Activated T-cell treated with anti-CD3 and anti-CD28 coated beads, Interleukin-2, amount 50 U/mL, for 4 hours (primary cell): ENCODE measurements at regions not wholly inside any gene's neighbourhood (a gene's known extent, or its start where the extent isn't known, plus 50 kb on each side); places are given as distances from the start of the nearest gene placed in this dataset.
"Not testable (repeated sequence)": the region's sequence is repeated elsewhere in the genome, so short reads cannot be mapped to it uniquely, and the experiment has no call there.

ENCODE experiments used
- ATAC-seq, 2 donors: fragments of 200-7000 bp; cut with Tn5 transposase; one replicate each; pipeline ENCODE4 v1.10.0; 2021
- DNase-seq: peaks from one replicate; pipeline ENCODE4 v3.0.0-alpha.2; 2020
- H3K27me3 Mint-ChIP-seq: one replicate; pipeline ENCODE4 v1.8.0; 2021; ENCODE audit warnings: low read depth, mixed read lengths
- H3K36me3 Mint-ChIP-seq: one replicate; pipeline ENCODE4 v1.8.0; 2022; ENCODE audit warnings: mixed read lengths; ENCODE audit not compliant: insufficient read depth
- H3K4me1 Mint-ChIP-seq: one replicate; pipeline ENCODE4 v1.8.0; 2021; ENCODE audit warnings: low read depth, mixed read lengths
- H3K4me3 Mint-ChIP-seq: one replicate; pipeline ENCODE4 v1.8.0; 2021; ENCODE audit warnings: mild to moderate bottlenecking, moderate library complexity, mixed read lengths
- H3K9me3 Mint-ChIP-seq: one replicate; pipeline ENCODE4 v1.8.0; 2021; ENCODE audit warnings: mixed read lengths

DNA sequence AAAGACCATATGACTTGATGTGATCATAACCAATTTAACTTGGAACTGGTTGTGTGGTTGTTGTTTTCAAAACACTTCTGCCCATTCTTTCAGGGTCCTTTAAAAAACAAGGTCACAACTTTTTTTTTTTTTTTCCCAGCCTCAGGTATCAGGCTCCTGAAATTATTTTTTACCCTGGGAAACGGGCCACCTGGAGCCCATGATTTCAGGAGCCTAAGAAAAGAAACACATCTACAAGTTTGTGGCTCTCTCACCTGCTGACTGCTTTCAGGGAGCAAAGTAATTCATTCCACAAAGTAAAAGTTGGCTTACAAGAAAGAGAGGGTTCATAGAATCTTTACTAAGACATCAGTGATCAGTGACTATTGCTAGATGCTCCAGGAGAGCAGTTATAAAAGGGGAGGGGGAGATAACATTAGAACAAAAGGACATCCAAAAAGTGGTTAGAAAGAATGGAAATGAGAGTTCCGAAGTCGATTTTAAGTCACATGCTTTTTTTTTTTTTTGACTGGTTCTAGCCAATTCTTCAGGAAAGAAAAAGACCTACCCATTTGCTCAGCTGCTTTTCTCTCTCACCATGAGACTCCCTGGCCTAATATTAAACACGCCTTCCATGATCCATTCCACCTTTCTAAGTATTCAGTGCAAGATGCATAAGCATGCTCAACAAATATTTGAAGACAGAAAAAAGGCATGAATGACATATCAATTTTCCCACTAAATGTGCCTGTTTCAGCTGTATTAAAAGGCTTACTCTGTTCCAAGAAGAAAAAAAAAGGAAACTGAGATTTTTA lies 267.3 kb downstream of the LRATD1 start:
- Mint-ChIP-seq H3K9me3 (no peaks in the 10 kb centered on the region), H3K4me1 (no peaks in the 10 kb centered on the region), H3K36me3 (no peaks in the 10 kb centered on the region), H3K27me3 (peaks cover 2% of the 10 kb centered on the region), H3K4me3 (no peak overlapping the region)
- ATAC-seq: no peak
- DNase-seq: no peak

DNA sequence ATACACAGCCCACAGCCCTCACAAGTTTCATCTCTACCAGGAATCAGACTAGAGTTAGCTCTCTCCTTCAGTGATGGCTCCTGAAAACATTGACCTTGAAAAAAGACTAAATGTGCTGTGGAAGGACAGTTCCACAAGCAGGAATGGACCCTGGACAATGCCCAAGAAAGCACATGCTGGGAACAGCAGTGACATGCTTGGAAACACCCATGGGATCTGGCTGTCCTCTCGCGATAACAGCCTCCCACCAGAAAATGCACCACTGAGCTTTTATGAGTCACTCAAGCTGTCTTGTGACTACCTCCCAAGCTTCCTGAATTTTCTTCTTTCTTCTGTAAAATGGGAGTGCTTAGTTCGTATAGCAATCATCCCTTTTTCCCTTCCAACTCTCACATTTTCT lies 269.2 kb downstream of the LRATD1 start:
- H3K27me3 Mint-ChIP-seq: peaks cover 2% of the 10 kb centered on the region
- H3K36me3 Mint-ChIP-seq: no peaks in the 10 kb centered on the region
- ATAC-seq: no peak
- no peak for DNase-seq
- H3K9me3 Mint-ChIP-seq: no peaks in the 10 kb centered on the region
- H3K4me1 Mint-ChIP-seq: no peaks in the 10 kb centered on the region
- H3K4me3 Mint-ChIP-seq: no peak overlapping the region

DNA sequence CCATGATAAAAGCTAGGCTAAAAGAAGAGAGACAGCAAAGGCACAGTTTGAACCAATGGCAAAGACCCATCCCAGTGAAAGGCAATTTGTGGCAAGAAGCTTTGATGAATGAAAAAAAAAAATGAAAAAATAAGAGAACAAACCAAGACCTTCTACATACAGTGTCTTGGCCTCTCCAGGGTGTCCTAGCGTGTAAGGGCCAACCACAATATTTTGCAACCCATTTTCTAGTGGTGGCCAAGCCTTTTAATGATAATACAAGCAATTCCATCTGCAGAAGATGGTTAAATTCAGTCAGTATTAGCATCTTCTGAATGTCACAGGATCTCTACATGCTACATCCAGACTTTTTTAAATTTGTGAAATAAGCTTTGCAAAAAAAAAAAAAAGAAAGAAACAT lies 270.4 kb downstream of the LRATD1 start:
- no peak for DNase-seq
- Mint-ChIP-seq H3K4me3 (no peak overlapping the region), H3K9me3 (no peaks in the 10 kb centered on the region), H3K4me1 (no peaks in the 10 kb centered on the region), H3K27me3 (peaks cover 2% of the 10 kb centered on the region), H3K36me3 (no peaks in the 10 kb centered on the region)
- no peak for ATAC-seq

DNA sequence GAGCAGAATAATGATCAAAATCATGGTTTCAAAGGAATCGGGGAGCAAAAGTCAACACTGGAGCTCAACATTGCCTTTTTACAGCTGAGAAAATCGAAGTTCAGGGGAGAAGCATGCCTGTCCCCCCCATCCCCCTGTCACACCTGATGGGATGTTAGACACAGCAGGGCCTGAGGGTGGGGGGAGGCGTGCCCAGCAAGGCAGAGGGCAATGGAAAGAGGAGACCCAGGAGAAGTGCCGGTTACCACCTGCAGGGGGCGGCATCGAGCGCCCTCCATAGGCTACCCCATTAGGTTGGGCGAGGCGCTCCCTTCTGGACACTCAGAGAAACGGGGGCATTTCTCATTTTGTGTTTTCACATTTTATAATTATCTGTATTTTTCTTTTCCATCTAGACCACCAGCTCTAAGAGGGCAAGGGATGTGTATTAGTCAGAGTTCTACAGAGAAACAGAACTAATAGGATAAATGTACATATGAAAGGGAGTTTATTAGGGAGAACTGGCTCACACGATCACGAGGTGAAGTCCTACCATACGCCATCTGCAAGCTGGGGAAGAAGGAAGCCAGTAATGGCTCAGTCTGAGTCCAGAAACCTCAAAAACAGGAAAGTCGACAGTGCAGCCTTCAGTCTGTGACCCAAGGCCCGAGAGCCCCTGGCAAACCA lies 271.3 kb downstream of the LRATD1 start:
- no peaks in the 10 kb centered on the region for H3K9me3 Mint-ChIP-seq
- ATAC-seq (peak; percentile 69 to 73), DNase-seq (peak; percentile 12)
- H3K4me1 Mint-ChIP-seq: no peaks in the 10 kb centered on the region
- H3K27me3 Mint-ChIP-seq: no peaks in the 10 kb centered on the region
- H3K36me3 Mint-ChIP-seq: no peaks in the 10 kb centered on the region
- H3K4me3 Mint-ChIP-seq: no peak overlapping the region

- not testable (repeated sequence) for DNase-seq, H3K4me1 Mint-ChIP-seq, H3K9me3 Mint-ChIP-seq, H3K4me3 Mint-ChIP-seq, H3K27me3 Mint-ChIP-seq, H3K36me3 Mint-ChIP-seq
- peak; percentile 79 to 85 for ATAC-seq
These were observed 271.9 kb downstream of the LRATD1 start for GRCh38 chr2:14904378-14904777.

GRCh38 chr2:14905571-14905970 lies 273.1 kb downstream of the LRATD1 start:
- ATAC-seq (no peak), DNase-seq (no peak)
- Mint-ChIP-seq H3K27me3 (no peaks in the 10 kb centered on the region), H3K36me3 (no peaks in the 10 kb centered on the region), H3K9me3 (no peaks in the 10 kb centered on the region), H3K4me3 (no peak overlapping the region), H3K4me1 (no peaks in the 10 kb centered on the region)

GRCh38 chr2:14907014-14907612 lies 274.6 kb downstream of the LRATD1 start:
- ATAC-seq (no peak), DNase-seq (no peak)
- H3K4me3 Mint-ChIP-seq: no peak overlapping the region
- no peaks in the 10 kb centered on the region for H3K27me3 Mint-ChIP-seq
- H3K4me1 Mint-ChIP-seq: no peaks in the 10 kb centered on the region
- H3K9me3 Mint-ChIP-seq: no peaks in the 10 kb centered on the region
- no peaks in the 10 kb centered on the region for H3K36me3 Mint-ChIP-seq

- Mint-ChIP-seq H3K36me3 (no peaks in the 10 kb centered on the region), H3K4me1 (no peaks in the 10 kb centered on the region), H3K4me3 (no peak overlapping the region), H3K27me3 (no peaks in the 10 kb centered on the region), H3K9me3 (no peaks in the 10 kb centered on the region)
- ATAC-seq (no peak), DNase-seq (no peak)
These were observed 277.3 kb downstream of the LRATD1 start for GRCh38 chr2:14909795-14910194.

- Mint-ChIP-seq H3K4me1 (no peaks in the 10 kb centered on the region), H3K36me3 (no peaks in the 10 kb centered on the region), H3K4me3 (no peak overlapping the region), H3K27me3 (no peaks in the 10 kb centered on the region), H3K9me3 (no peaks in the 10 kb centered on the region)
- no peak for ATAC-seq
- no peak for DNase-seq
These were observed 278.1 kb downstream of the LRATD1 start for GRCh38 chr2:14910654-14911053.

DNA sequence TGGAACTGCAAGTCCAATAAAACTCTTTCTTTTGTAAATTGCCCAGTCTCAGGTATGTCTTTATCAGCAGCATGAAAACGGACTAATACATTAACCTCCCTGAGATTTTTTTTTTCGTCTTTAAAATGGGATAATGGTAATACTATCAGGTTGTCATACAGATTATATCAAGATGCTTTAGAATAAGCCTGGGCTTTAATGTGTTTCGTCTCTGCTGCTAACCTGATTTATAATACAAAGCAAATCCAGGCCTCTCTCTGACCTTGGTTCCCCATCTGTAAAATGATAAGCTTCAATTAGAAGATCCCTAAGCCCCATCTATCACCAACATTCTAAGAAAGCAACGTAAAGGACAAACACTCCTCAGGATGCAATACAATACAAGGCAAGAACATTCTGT lies 283.5 kb downstream of the LRATD1 start:
- no peak overlapping the region for H3K4me3 Mint-ChIP-seq
- H3K27me3 Mint-ChIP-seq: no peaks in the 10 kb centered on the region

GRCh38 chr2:14923820-14924580 lies 291.5 kb downstream of the LRATD1 start:
- no peak overlapping the region for H3K4me3 Mint-ChIP-seq
- H3K9me3 Mint-ChIP-seq: peaks cover 4% of the 10 kb centered on the region
- ATAC-seq (no peak), DNase-seq (no peak)
- no peaks in the 10 kb centered on the region for H3K4me1 Mint-ChIP-seq
- peaks cover 2% of the 10 kb centered on the region for H3K27me3 Mint-ChIP-seq
- no peaks in the 10 kb centered on the region for H3K36me3 Mint-ChIP-seq

More for the DNA sequence above, 283.5 kb downstream of the LRATD1 start:
- no peaks in the 10 kb centered on the region for H3K9me3 Mint-ChIP-seq
- no peaks in the 10 kb centered on the region for H3K36me3 Mint-ChIP-seq
- ATAC-seq (no peak), DNase-seq (no peak)
- no peaks in the 10 kb centered on the region for H3K4me1 Mint-ChIP-seq

DNA sequence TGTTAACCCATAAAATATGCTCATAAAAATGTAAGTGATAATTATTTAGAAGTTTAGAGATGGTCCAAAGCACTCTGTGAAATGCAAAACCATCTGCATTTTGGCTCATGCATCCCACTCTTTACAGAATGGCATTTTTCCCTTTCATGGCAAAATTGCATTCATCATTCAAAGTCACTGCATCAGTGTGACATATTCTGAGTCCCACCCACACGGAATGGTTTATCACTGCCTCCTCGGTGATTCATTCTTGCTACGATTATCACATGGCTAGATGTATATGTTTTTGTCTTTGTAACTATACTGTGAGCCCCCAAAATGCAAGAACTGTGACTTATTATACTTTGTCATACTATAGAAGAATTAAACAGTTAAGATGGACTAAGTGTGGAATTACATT lies 293.0 kb downstream of the LRATD1 start:
- Mint-ChIP-seq H3K4me3 (no peak overlapping the region), H3K4me1 (no peaks in the 10 kb centered on the region), H3K36me3 (no peaks in the 10 kb centered on the region), H3K9me3 (peaks cover 4% of the 10 kb centered on the region), H3K27me3 (peaks cover 2% of the 10 kb centered on the region)
- ATAC-seq (no peak), DNase-seq (no peak)

- DNase-seq (no peak), ATAC-seq (no peak)
- no peak overlapping the region for H3K4me3 Mint-ChIP-seq
- peaks cover under 1% of the 10 kb centered on the region for H3K9me3 Mint-ChIP-seq
- no peaks in the 10 kb centered on the region for H3K4me1 Mint-ChIP-seq
- no peaks in the 10 kb centered on the region for H3K36me3 Mint-ChIP-seq
- peaks cover 2% of the 10 kb centered on the region for H3K27me3 Mint-ChIP-seq
These were observed 294.6 kb downstream of the LRATD1 start for GRCh38 chr2:14927021-14927564.

DNA sequence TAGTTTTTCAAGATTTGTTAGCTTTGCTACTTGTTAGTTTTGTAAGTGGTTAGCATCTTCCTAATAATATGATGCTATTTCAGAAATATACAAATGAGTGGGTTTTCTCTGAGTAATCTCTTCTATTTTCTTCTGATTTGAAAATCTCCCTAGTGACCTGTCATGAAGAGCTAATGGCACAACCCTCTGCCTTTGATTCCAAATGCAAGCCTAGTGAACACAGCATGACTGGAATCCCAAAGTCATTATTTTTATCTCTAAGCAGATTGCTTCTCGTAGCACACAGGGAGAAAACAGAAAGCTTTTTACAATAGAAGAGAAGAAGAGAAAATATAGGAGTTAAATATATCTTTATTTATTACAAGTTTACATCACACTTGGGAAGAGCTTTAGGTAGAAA lies 295.5 kb downstream of the LRATD1 start:
- no peaks in the 10 kb centered on the region for H3K9me3 Mint-ChIP-seq
- H3K4me3 Mint-ChIP-seq: no peak overlapping the region
- H3K27me3 Mint-ChIP-seq: peaks cover 1% of the 10 kb centered on the region
- no peaks in the 10 kb centered on the region for H3K4me1 Mint-ChIP-seq
- DNase-seq (no peak), ATAC-seq (no peak)
- H3K36me3 Mint-ChIP-seq: no peaks in the 10 kb centered on the region
